Large intestine (tissue), 3 donors: ENCODE measurements at regions not wholly inside any gene's neighbourhood (a gene's known extent, or its start where the extent isn't known, plus 50 kb on each side); places are given as distances from the start of the nearest gene placed in this dataset.
"Not testable (repeated sequence)": the region's sequence is repeated elsewhere in the genome, so short reads cannot be mapped to it uniquely, and the experiment has no call there.

Source experiments
- DNase-seq, 2 donors: peaks; one replicate each; pipeline versions ENCODE4 v3.0.0 to v3.0.0-alpha.2; 2013
- H3K27ac ChIP-seq: one replicate; pipeline ENCODE4 v1.5.1; 2013; ENCODE audit warnings: low read length
- H3K27me3 ChIP-seq: 2 replicates; pipeline ENCODE4 v1.6.1; 2013; ENCODE audit warnings: low read length; ENCODE audit not compliant: control insufficient read depth, insufficient read depth
- H3K36me3 ChIP-seq: 2 replicates; pipeline ENCODE4 v1.6.1; 2013; ENCODE audit warnings: low read length; ENCODE audit not compliant: control insufficient read depth, insufficient read depth
- H3K4me1 ChIP-seq: one replicate; pipeline ENCODE4 v1.6.1; 2013; ENCODE audit warnings: low read length; ENCODE audit not compliant: control insufficient read depth, insufficient read depth
- H3K4me3 ChIP-seq: one replicate; pipeline ENCODE4 v1.5.1; 2013; ENCODE audit warnings: low read length
- H3K9me3 ChIP-seq: one replicate; pipeline ENCODE4 v1.6.1; 2013; ENCODE audit warnings: mild to moderate bottlenecking, low read depth, low read length, moderate library complexity; ENCODE audit not compliant: control insufficient read depth
- WGBS: methylation state at CpG from one replicate; pipeline ENCODE4 v1.1.5; 2013; ENCODE audit warnings: low lambda C conversion rate; ENCODE audit not compliant: insufficient coverage; 5-methylcytosine and 5-hydroxymethylcytosine counted together

DNA sequence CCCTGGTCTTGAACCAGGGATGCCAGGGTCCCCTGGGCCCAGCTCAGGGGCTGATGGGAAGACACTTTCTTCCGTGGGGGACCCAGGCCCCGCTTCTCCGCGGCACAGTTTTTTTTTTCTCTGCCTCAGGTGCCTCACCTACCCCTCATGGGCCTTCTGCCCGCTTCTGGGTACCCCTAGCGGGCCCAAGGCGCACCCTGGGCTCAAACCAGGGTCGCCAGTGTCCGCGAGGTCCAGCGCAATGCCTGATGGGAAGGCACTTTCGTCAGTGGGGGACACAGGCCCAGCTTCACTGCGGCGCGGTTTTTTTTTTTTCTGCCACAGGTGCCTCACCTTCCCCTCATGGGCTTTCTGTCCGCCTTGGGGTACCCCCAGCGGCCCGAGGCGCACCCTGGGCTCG is 163.9 kb upstream of the ZNG1F start:
- not testable (repeated sequence) for DNase-seq, H3K36me3 ChIP-seq, H3K27me3 ChIP-seq, H3K4me1 ChIP-seq, H3K9me3 ChIP-seq, H3K4me3 ChIP-seq, H3K27ac ChIP-seq
- no CpG with 5 or more reads among the region's 20 CpGs for WGBS

GRCh38 chr9:41352390-41352789 is 163.3 kb upstream of the ZNG1F start:
- not testable (repeated sequence) for H3K36me3 ChIP-seq, H3K4me1 ChIP-seq, H3K27me3 ChIP-seq, H3K9me3 ChIP-seq, H3K27ac ChIP-seq, DNase-seq, H3K4me3 ChIP-seq
- no CpG with 5 or more reads among the region's 20 CpGs for WGBS

DNA sequence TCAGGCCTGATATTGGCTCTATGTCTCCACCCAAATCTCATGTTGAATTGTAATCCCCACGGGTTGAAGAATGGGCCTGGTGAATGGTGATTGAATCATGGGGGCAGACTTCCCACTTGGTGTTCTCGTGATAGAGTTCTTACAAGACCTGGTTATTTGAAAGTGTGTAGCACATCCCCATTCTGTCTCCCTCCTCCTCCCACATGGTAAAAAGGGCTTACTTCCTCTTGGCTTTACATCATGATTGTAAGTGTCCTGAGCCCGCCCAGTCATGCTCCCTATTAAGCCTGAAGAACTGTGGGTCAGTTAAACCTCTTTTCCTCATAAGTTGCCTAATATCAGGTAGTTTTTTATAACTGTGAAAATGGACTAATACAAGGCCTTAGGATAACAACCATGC is 158.8 kb upstream of the ZNG1F start:
- not testable (repeated sequence) for H3K27me3 ChIP-seq, DNase-seq, H3K9me3 ChIP-seq, H3K4me3 ChIP-seq, H3K4me1 ChIP-seq, H3K36me3 ChIP-seq, H3K27ac ChIP-seq
- no CpG with 5 or more reads among the region's 3 CpGs for WGBS

DNA sequence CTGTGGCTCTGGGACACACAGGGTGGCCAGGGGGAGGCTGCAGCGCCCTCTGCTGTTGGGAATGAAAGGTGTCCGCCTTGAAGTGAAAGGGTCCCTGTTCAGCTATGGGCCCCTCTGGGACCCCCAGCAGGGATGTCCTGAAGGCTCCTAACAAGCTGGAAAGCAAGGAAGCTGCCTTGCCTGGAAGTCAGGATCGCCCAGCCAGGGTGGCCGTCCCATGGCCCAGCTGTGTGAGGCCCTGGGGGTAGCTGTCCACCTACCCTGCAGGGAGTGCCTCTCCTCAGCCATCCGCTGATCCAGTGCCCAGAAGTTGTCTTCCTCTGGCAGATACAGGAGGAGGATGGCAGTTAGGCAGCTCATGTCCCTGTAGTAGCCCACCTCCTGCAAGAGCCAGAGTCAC is 143.4 kb upstream of the ZNG1F start:
- DNase-seq, H3K27me3 ChIP-seq, H3K9me3 ChIP-seq, H3K4me1 ChIP-seq, H3K36me3 ChIP-seq, H3K27ac ChIP-seq, H3K4me3 ChIP-seq: not testable (repeated sequence)
- no CpG with 5 or more reads among the region's 5 CpGs for WGBS

GRCh38 chr9:41321277-41321676 is 132.2 kb upstream of the ZNG1F start:
- not testable (repeated sequence) for DNase-seq, H3K4me1 ChIP-seq, H3K36me3 ChIP-seq, H3K9me3 ChIP-seq, H3K27me3 ChIP-seq, H3K27ac ChIP-seq, H3K4me3 ChIP-seq
- WGBS, result no CpG with 5 or more reads among the region's 2 CpGs

DNA sequence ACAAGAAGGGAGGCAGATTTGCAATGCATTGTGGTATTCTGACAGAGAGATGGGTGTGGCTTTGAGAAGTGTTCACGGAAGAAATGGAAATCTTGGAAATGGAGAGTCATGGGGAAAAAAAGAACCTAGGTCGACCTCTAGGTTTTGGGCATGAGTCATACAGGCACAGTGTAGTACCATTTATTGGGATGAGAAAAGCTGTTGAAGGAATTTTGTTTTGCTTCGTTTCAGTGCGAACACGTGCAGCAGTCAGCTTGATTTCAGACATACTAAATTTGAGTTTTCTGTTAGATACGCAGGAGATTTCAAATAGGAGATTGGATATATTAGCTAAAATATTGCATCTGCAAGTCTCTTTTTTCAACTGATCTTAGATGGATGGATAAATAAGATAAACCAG is 119.8 kb upstream of the ZNG1F start:
- DNase-seq, H3K27me3 ChIP-seq, H3K36me3 ChIP-seq, H3K27ac ChIP-seq, H3K4me3 ChIP-seq, H3K9me3 ChIP-seq, H3K4me1 ChIP-seq: not testable (repeated sequence)
- no CpG with 5 or more reads among the region's 6 CpGs for WGBS

DNA sequence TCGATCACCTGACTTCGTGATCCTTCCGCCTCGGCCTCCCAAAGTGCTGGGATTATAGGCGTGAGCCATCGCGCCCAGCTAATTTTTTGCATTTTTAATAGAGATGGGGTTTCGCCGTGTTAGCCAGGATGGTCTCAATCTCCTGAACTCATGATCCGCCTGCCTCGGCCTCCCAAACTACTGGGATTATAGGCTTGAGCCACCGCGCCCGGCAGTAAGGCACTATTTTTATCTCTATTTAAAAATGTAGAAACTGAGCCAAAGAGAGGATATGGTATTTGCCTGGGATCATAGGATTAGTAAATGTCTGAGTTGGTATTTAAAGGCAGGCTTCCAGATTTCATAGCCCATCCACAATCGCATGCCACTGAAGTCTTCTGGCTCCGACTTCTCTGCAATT is 96.6 kb upstream of the ZNG1F start:
- not testable (repeated sequence) for H3K4me1 ChIP-seq, H3K27me3 ChIP-seq, H3K36me3 ChIP-seq, H3K27ac ChIP-seq, H3K4me3 ChIP-seq, DNase-seq, H3K9me3 ChIP-seq
- whole genome bisulfite sequencing, result no CpG with 5 or more reads among the region's 16 CpGs

DNA sequence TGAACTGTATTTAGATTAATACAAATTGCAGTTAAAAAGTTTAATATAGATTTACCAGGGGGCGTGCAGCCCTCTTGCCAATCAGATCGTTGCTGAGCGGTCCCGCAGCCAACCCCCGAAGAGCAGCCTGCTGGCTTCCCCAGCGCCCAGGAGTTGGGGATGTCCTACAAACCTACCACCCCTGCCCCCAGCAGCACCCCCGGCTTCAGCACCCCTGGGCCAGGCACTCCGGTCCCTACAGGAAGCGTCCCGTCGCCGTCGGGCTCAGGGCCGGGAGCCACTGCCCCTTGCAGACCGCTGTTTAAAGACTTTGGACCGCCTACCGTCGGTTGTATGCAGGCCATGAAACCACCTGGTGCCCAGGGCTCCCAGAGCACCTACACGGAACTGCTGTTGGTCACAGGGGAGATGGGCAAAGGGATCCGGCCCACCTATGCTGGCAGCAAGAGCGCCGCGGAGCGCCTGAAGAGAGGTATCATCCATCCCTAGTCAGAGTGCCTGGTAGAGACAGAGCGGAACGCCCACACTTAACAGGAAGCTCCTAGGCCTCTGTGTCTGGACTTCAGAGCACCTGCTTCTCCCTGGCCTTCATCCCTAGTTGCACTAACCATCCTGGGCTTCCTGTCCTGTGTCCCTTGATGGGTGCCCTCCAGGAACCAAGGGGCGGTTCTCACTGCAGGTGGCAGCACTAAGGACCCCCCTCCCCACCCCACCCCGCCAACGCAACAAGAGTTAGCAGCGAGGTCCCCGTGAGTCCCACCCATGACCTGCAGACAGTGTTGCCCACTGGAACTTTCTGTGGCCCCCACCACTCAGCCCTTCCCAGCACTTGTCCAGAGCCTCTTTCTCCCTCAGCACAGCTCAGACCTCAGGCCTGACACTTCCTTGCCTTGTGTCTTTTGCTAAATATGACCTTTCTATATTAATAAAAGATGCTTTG is 91.5 kb upstream of the ZNG1F start:
- H3K36me3 ChIP-seq, DNase-seq: not testable (repeated sequence)
- WGBS, result no CpG with 5 or more reads among the region's 31 CpGs

GRCh38 chr9:41279437-41279836 is 90.3 kb upstream of the ZNG1F start:
- not testable (repeated sequence) for H3K27me3 ChIP-seq, H3K27ac ChIP-seq, H3K9me3 ChIP-seq, H3K4me1 ChIP-seq, H3K4me3 ChIP-seq, H3K36me3 ChIP-seq, DNase-seq
- WGBS, result no CpG with 5 or more reads among the region's 13 CpGs

More for the DNA sequence above, 91.5 kb upstream of the ZNG1F start:
- not testable (repeated sequence) for H3K4me1 ChIP-seq, H3K27me3 ChIP-seq, H3K4me3 ChIP-seq, H3K27ac ChIP-seq, H3K9me3 ChIP-seq

GRCh38 chr9:41279033-41279432 is 89.9 kb upstream of the ZNG1F start:
- H3K27me3 ChIP-seq, H3K4me1 ChIP-seq, H3K36me3 ChIP-seq, H3K9me3 ChIP-seq, H3K4me3 ChIP-seq, DNase-seq, H3K27ac ChIP-seq: not testable (repeated sequence)
- no CpG with 5 or more reads among the region's 6 CpGs for WGBS
